Liver (tissue), 3 donors: ENCODE measurements at regions not wholly inside any gene's neighbourhood (a gene's known extent, or its start where the extent isn't known, plus 50 kb on each side); places are given as distances from the start of the nearest gene placed in this dataset.

Experiments used
- ATF3 ChIP-seq: IDR thresholded peaks from 2 replicates; pipeline ENCODE4 v1.6.1; 2016; ENCODE audit warnings: antibody characterized with exemption
- CTCF ChIP-seq: fragments of 150-350 bp; IDR thresholded peaks from 2 replicates; pipeline ENCODE4 v1.5.1; 2017; ENCODE audit warnings: improper control_type of control experiment, low read depth, low read length; ENCODE audit not compliant: missing input control
- FOXA1 ChIP-seq: IDR thresholded peaks from 2 replicates; pipeline ENCODE4 v1.6.1; 2016; ENCODE audit warnings: antibody characterized with exemption
- FOXA2 ChIP-seq: IDR thresholded peaks from 2 replicates; pipeline ENCODE4 v1.6.1; 2016; ENCODE audit warnings: antibody characterized with exemption
- GABPA ChIP-seq, 2 donors: IDR thresholded peaks in 1 of 2; conservative IDR thresholded peaks in 1 of 2; 2 replicates each; pipeline ENCODE4 v1.6.1; 2016; ENCODE audit warnings: antibody characterized with exemption in 2 of 2, mild to moderate bottlenecking in 1 of 2, moderate library complexity in 1 of 2
- MAX ChIP-seq: IDR thresholded peaks from 2 replicates; pipeline ENCODE4 v1.6.1; 2016; ENCODE audit warnings: antibody characterized with exemption
- RAD21 ChIP-seq, 2 donors: IDR thresholded peaks; 2 replicates each; pipeline ENCODE4 v1.6.1; 2016; ENCODE audit warnings: antibody characterized with exemption in 2 of 2, mild to moderate bottlenecking in 2 of 2
- REST ChIP-seq: IDR thresholded peaks from 2 replicates; pipeline ENCODE4 v1.6.1; 2016; ENCODE audit warnings: antibody characterized with exemption, mild to moderate bottlenecking
- RXRA ChIP-seq, 2 donors: IDR thresholded peaks; 2 replicates each; pipeline ENCODE4 v1.6.1; 2017 to 2018; ENCODE audit warnings: antibody characterized with exemption in 2 of 2, mild to moderate bottlenecking in 1 of 2
- TAF1 ChIP-seq: conservative IDR thresholded peaks from 2 replicates; pipeline ENCODE4 v1.6.1; 2016; ENCODE audit warnings: antibody characterized with exemption, mild to moderate bottlenecking
- YY1 ChIP-seq: IDR thresholded peaks from 2 replicates; pipeline ENCODE4 v1.6.1; 2016; ENCODE audit warnings: antibody characterized with exemption, mild to moderate bottlenecking
- donor health status: healthy.
- donor health status: healthy.

- no peak for TF ChIP-seq REST
- no peak for TF ChIP-seq RXRA (IDR thresholded peaks at IDR 0.05)
- no peak for TF ChIP-seq CTCF
- no peak for TF ChIP-seq ATF3
- TF ChIP-seq RAD21 (IDR thresholded peaks at IDR 0.05): no peak
- TF ChIP-seq YY1: no peak
- TF ChIP-seq GABPA (IDR thresholded peaks at IDR 0.05 in 1 of 2, conservative IDR thresholded peaks at IDR 0.05 in 1 of 2): no peak
- no peak for TF ChIP-seq FOXA2
- no peak for TF ChIP-seq MAX
- no peak for TF ChIP-seq FOXA1
- TF ChIP-seq TAF1: no peak
These were observed 528.2 kb upstream of the FAT1 start for GRCh38 chr4:187251896-187252295.
